Suppressor macrophage treated with lipopolysaccharide for 1 hour (primary cell): ENCODE measurements at regions not wholly inside any gene's neighbourhood (a gene's known extent, or its start where the extent isn't known, plus 50 kb on each side); places are given as distances from the start of the nearest gene placed in this dataset.

ENCODE experiments used
- DNase-seq, 3 donors: peaks; one replicate each; pipeline ENCODE4 v3.0.0-alpha.2; 2020 to 2022

DNA sequence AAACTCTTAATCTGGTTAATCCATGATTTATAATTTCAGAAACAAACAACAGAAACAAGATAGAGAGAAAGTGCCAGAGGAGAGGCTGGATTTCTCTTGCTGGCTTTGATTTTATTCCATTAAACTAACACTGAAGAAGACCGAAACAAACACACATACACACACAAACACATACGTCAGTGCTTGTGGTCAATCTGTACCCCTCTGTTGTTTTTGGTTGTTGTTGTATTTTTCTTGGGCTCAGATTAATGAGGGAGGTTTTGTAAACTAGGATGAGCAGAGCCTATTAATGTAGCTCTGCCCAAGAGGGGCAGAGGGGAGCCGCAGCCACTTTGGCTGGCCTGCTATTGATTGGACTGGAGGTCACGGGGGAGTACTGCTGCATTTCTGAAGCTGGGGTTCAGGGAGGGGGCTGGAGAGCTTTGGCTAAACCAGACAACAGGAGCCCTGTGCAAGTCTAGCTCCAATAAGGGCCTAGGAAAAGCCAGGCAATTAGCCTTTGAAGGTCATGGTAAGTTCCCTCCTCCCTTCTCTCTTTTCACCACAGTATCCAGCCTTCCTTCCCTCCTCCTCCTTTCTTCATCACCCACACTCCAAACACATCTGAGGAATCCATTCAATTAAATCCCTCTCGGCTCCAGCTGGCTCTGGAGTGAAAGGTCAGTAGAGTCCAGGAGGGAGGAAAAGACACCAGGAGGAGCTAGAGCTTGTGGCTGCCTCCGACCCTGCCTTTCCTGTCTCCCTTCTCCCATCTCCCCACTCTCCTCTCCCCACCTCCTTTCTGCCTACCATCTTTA is 344.1 kb upstream of the LMO3 start:
- DNase-seq = no peak

DNA sequence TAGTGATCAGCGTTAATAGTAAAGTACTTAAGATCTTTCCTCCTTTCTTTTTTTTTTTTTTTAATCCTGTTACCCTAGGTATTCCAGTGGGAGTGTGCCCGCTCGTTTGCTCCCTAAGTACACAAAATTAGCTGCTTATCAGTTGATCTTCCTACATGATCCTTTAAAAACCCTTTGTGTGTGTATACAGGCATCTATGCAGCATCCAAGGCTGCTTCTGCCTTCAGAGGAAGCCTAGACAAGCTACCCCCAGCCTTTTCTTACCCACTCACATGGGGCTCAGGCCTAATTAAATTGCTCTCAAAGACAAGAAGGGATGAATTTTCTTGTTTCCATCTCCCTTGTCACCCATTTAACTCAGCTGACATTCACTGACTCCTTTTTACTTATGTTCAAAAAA is 343.4 kb upstream of the LMO3 start:
- DNase-seq = no peak

DNA sequence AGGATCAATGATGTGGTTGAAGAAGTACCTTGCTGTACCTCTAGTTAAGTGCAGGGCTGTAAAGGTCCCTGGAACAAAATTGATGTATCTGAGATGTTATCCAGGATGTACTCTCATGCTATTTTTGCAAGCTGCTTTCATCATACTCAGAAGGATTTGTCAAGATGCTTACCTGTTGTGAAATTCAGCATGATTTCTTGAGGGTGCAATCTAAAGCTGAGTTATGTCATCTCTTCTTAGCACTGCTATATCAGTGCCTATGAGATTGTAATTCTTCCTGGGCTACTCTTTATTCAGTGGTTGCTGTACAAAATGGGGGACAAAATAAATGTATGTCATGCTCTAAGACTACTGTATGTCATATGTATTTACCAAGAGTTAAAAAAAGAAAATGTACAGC is 340.7 kb upstream of the LMO3 start:
- DNase-seq = no peak

DNA sequence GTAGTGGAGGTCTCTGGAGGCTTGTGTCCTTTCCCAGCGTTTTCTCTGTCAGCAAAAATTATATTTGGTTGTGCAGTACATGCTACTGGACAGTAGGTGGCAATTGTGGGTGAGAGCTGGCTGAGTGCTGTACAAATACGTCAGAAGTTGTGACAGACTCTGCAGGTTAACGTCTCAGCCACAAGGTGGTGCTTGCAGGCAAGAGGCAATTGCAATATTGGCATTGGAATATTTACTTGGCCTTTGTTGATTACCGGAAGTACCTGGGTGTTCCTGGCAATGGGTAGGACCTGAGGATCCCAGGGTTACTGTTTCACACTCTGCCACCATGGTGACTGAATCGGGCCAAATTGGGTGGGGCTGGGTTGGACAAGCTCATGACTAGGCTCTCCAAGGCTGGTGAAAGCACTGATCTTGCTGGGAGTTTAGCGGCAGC is 333.9 kb upstream of the LMO3 start:
- peak; percentile 30 to 53 (median 47) for DNase-seq

DNA sequence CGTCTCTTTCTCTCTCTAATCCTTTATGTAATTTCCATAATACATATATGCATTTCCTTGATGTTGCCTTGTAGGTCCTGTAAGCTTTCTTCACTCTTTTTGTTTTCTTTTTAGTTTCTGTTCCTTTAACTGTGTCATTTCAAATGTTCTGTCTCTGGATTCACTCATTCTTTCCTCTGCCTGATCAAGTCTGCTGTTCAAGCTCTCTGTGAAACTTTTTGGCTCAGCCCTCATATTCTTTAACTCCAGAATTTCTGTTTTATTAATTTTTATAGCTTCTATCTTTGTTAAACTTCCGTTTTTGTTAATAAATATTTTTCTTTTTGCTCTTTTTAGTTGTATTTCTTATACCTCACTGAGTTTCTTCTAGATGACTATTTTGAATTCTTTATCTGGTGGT is 321.3 kb upstream of the LMO3 start:
- DNase-seq = no peak

DNA sequence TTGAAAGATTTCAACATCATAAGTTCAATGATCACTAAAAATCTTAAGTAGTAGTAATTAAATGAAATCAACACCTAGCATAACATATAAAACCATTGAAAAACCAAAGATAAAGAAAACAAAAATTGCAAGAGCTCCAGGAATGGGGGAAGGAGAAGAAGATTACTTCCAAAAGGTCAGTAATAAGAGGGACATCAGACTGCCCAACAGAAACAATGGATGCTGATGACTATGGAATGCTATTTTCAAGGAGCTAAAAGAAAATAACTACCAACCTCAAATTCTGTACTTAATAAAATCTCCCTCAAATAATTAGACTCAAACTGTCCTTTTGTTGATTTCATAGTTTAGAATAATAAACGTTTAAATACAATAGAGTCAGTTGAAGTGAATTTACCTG is 314.5 kb upstream of the LMO3 start:
- no peak for DNase-seq

DNA sequence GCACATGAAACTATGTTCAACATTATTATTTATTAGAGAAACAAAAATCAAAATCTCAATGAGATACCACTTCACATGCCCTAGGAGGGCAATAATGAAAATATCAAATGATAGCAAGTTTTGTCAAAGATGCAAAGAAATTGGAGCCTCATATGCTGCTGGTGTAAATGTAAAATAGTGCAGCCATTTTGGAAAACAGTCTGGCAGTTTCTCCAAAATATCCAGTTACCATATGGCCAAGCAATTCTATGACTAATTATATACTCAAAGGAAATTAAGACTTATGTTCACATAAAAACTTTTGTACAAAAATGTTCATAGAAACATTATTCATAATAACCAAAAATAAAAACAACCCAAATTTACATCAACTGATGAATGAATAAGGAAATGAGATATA is 313.6 kb upstream of the LMO3 start:
- DNase-seq = no peak

DNA sequence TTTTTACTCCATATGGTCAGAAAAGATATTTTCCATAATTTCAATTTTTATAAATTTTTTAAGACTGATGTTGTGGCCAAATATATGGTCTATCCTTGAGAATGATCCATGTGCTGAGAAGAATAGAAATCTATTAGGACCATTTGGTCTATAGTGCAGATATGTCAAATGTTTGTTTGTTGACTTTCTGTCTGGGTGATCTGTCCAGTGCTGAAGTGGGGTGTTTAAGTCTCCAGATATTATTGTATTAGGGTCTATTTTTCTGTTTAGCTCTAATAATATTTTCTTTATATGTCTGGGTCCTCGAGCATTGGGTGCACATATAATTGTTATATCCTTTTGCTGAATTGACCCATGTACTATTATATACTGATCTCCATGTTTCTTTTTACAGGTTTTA is 308.9 kb upstream of the LMO3 start:
- no peak for DNase-seq

DNA sequence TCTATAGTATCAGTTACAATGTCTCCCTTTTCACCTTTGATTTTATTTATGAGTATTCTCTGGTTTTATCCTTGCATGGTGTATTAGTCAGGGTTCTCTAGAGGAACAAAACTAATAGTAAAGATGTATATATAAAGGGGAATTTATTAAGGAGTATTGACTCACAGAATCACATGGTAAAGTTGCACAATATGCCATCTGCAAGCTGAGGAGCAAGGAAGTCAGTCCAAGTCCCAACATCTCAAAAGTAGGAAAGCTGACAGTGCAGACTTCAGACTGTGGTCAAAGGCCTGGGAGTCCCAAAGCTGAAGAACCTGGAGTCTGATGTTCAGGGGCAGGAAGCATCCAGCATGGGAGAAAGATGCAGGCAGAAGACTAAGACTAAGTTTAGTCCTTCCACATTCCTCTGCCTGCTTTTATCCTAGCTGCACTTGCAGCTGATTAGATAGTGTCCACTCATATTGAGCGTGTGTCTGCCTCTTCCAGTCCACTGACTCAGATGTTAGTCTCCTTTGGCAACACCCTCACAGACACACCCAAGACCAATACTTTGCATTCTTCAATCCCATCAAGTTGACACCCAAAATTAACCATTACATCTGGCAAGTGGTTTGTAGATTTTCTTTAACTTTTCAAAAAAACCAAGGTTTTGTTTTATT is 308.0 kb upstream of the LMO3 start:
- DNase-seq = peak in 2 of 3 donors; percentile 0

DNA sequence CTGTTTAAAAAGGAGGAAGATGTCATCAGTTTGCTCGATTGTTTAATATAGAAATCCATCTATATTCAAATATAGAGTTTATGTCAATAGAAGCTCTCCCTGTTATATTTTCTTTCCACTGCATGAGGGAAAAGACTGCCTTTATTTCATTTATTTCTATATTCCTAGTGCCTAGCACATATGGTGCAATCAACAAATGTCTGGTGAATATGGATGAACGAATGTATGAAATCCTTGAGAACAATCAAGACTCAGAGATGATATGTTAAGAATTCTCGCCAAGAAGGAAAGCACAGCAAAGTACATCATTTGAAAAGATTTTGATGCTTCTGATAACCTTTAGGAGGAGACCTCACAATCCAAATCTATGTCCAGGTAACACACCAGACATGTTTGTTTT is 296.0 kb upstream of the LMO3 start:
- DNase-seq = no peak

DNA sequence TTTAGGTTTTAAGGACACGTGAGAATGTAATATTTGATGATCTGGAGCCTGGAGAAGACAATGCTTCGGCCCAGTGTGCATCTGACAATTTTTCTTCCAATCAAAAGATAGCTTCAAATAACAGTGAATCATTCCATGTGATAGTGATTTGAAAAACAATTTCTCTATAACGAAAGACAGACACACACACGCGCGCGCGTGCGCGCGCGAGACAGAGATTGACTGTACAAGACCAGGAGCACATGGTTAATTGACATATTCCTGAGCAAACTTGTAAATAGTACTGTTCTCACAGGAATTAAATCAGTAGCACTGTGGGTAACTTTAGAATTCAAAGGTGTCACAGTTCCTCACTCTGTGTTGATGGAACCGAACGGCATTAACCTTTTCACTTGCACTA is 287.5 kb upstream of the LMO3 start:
- no peak for DNase-seq

DNA sequence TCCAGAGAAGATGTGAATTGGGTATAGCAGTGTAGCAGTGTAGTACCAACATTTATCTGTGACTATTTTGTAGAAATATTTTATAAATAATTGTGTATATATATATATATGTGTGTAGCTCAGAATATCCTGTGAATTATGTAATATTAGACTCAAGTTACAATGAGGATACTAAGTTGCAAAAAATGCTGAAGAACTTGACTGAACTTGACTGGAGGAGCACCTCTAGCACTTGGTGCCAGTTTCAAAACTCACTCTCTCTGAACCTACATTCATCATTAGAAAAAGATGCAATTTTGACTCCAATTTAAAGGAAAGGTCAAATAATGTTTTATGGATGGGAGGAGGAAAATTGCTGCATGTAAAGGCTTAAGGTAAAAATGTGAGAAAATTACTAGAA is 285.7 kb upstream of the LMO3 start:
- DNase-seq = no peak

DNA sequence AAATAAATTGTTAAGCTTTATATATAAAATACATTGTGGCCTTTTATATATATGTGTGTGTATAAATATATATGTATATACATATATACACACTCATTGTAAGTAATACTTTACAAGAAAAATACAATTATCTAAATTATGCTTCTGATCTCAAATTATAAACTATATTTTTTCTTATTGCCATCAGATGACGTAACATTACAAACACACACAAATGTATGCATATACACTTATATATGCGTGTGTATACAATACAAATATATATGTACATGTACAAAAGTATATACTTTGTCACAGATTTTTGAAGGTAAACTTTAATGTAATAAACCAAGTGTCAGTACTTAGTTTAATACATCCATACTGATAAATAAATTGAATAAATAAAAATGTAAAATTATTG is 278.9 kb upstream of the LMO3 start:
- no peak for DNase-seq

DNA sequence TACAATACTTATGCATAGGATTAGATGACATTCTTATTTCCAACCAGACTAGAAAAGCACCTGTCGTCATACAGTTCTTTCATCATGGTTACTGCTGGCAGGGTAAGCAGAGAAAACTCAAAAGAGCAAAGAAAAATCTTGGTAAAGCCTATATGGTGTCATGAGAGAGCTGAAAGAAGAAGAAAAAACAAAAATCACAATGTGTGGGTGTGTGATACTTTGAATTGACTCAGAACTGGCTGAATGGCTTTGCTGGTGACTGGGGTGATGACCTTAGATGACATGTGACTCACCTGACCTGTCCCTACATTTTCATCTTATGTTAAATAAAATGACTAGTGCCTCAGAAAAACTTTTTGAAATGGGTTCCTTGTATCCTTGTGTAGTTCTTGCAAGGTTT is 278.1 kb upstream of the LMO3 start:
- peak in 1 of 3 donors; percentile 23 for DNase-seq

DNA sequence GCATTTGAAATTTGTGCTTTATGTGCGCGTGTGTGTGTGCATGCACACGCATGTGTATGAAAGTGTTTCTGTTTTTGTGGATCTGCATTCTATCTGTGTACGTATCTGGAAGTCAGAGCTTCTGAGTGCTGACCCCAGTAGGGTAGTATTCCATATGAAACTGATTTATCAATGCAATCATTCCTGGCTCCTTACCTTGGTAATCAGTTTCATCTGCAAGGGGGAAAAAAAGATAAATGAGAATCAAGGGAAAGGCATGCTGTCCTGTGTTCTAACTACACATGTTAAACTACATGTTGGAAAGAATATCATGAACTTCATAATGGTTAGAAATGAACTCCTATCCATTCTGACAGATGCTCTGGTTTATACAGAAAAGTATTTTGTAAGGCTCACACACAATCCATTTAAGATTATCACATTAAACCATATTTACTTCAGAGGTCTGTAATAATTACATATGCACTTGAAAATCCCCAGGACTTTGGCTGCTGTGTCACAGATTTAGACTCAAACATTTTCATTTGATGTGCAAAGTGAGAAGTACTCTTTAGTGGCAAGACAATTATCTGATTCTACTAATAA is 276.1 kb upstream of the LMO3 start:
- no peak for DNase-seq

DNA sequence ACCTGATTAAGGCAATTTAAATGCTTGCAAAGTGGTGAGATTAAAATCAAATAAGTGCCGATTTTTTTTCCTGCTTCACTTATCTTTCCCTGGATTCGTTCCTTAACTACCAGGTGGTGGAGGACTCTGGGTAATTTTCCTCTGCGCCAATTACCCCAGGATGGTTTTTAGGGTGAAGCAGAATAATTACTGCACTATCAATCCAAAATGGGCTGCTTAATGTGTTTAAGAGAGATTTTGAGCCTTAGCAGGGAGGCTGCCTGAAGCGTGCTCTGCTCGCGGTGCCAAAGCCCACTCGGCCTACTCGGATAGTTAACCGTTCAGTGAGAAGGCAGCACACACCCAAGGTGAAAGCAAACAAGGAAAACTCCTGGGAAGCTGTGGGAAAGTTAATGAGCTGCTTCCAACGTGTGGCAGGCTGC is 274.9 kb upstream of the LMO3 start:
- no peak for DNase-seq

DNA sequence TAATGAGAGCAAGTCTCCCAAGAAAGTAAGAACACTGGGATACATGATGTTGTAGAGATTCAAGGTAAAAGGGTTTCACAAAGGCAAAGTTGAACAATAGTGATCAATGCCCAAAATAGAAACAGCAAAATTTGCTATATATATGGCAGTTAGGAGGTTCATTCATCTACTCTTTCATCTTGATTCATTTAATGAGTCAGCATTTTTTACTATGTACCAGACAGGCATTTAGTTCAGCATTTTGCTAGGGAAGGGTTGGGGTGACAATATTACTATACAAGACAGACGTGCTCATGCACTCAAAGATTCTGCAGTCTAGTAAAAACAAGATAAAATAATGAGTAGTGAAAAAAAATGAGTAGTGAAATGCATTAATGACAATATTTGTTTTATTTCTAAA is 264.9 kb upstream of the LMO3 start:
- DNase-seq = no peak

DNA sequence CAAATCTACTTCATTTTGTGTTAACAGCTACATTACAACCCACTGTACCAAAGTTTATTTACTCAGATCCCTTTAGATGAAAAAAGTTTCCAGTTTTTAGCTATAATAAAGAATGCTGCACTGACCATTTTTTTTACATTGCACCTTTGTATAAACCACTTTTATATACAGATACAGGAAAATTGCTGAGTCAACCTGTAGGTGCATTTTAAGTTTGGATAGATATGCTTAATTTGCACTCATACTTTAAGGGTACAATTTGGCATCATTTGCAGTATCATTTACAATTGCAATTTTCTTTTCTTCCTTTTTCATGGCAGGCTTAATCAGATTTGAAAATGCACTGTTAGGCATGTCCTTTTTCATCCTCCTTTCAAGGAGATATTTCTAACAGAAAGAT is 257.8 kb upstream of the LMO3 start:
- no peak for DNase-seq

DNA sequence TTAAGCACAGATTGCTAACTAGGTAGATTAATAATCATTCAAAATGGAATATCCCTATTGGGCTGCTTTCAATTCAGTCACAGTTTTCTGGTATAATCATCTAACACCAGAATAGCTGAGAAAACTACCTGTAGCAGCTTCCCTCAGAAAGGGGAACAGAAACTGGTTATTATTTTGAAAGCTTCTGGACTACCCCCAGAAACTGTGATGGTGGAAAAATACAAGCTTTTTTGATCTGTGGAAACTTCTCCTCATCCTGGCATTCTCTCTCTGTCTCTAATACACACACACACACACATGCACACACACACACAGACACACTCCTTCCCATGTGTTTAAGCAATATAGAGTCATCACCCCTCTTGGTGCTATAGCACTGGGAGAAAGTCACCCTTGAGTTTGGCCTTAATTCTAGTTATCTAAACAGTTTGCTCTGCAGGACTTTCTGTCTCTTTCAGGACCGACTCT is 251.5 kb upstream of the LMO3 start:
- DNase-seq = no peak

DNA sequence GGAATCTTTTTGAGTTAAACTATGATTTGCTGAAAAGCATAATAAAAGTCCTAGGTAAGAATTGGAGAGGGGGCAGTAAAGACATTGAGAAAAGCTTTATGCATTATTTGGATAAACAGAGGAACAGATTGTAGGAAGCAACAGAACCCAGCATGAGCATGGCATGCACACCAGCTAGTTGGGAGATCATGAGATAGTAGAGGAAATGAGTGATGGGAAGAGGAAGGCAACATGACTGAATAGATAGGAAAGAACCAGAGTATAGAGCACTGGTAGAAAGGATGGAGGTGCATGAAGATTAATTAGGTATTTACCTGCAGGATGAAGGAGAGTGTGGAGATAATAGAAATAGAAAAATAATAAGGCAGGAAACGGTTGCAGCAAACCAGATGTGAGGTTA is 248.5 kb upstream of the LMO3 start:
- DNase-seq = no peak

DNA sequence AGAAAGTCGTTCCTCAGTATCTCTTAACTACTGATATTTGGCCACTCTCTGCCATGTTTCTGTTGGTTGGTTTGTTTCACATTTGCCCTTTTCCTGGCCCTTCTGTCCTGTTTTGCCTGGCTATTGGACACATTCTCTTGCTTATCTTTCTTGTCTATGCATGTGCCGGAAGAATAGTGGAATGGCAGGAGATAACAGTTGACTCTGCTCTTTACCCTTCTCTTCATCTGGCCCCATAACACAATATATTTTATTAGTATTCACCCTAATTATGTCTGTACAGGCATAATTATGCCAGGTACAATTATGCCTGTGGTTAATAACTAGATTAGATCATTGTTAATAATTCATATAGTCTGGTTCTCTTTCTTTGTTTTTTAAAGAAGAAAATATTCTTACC is 243.5 kb upstream of the LMO3 start:
- DNase-seq = no peak

DNA sequence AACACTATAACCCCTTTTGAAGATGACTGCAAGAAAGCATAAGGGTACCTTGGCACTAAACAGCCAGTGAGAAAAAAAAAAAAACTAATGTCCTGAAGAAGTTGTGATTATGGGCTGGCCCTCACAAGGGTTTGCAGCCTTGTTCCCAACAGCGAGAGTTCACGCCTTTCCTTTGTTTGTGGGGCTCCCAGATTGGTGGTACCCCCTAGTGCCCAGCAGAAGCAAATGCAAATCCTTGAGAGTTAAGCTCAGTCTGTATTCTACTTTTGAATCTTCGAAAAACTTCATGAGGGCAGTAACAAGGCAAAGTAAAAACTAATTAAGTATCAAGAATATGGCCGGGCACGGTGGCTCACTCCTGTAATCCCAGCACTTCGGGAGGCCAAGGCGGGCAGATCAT is 238.9 kb upstream of the LMO3 start:
- DNase-seq = no peak

DNA sequence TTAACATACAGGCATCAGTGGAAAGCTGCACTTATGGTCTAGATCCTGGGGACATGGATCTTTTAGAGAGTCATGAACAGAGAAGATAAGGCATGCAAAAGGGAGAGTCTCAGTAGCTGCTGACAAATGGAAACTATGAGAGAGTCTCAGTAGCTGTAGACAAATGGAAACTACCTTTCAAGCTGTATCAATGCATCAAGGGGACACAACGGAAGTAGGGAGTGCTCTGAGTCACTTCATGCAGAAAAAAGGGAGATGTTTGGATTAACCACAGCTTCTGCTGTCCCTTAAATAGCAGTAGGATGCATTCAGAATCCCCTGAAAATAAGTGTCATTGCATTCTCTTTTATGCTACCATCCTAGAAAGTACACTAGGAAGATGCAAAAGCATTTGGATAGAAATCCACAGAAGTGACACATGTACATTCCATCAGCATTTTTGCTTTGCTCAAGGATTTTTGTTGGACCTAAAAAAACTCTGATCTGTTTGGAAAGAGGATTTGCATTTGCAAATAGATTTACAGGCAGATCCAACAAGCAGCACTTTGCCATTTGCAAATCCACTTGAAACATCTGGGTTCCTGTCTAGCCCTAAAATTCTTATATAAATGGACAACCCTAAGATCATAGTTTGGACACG is 227.5 kb upstream of the LMO3 start:
- DNase-seq = no peak

DNA sequence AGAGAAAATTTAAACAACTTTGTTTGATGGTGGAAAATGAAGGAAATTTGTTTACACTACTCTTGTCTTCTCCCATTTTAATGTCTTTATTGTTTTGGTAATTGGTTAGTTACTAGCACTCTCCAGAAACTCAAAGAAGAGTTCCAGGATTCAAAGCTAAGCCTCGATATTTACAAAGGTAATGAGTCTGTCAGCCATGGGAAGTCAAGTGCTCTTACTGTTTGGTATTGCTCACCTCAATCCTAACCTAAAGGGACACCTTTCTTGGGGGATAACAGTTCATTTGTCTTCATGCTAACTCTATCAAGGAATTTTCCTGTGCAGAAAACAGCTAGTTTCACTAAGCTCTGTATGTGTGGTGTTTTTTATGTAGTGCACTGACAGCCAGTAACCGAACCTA is 222.9 kb upstream of the LMO3 start:
- DNase-seq = no peak
